K562 (cell line): ENCODE measurements at regions not wholly inside any gene's neighbourhood (a gene's known extent, or its start where the extent isn't known, plus 50 kb on each side); places are given as distances from the start of the nearest gene placed in this dataset.

Experiments
- ATAC-seq: fragments of 200-7000 bp; cut with Tn5 transposase; 3 replicates; pipeline ENCODE4 v1.9.1; 2020; ENCODE audit warnings: moderate library complexity
- BruUV-seq: library from RNA; stranded (reverse); fragments of 400-500 nt; replicated peaks from 2 replicates; lab custom pipeline; 2021; lab: Mats Ljungman, UMichigan
- CTCF ChIA-PET: fragments of 300-600 bp; formaldehyde crosslinking; extraction: SDS; loops from one replicate; lab custom pipeline; 2021; ENCODE audit warnings: low intra/inter-chr PET ratio; lab: Yijun Ruan, JAX
- POLR2A ChIA-PET: fragments of 300-600, 350-650 bp; sonication (Branson Sonifier 250); formaldehyde crosslinking; extraction: SDS; loops from one replicate; lab custom pipeline; 2021; ENCODE audit warnings: antibody characterized with exemption, inconsistent platforms; lab: Yijun Ruan, JAX
- DNase-seq, 4 experiments: peaks; one replicate each; pipeline versions ENCODE4 v3.0.0 to v3.0.0-alpha.2; 2011 to 2018; ENCODE audit warnings: low spot score in 3 of 4, mixed read lengths in 3 of 4; ENCODE audit errors: extremely low read depth in 1 of 4
- FAIRE-seq: peaks from 2 replicates; lab custom pipeline; 2011; peaks lifted over from hg19 to GRCh38; lab: Jason Lieb, UNC
- H2AFZ ChIP-seq: 2 replicates; pipeline ENCODE4 v1.6.0; 2011; ENCODE audit warnings: low read depth, low read length, control low read depth, inconsistent platforms
- H3K27ac ChIP-seq: fragments of 200-600 bp; 3 replicates; pipeline ENCODE4 v1.8.0; 2011; ENCODE audit warnings: low read depth, mild to moderate bottlenecking, control low read depth, inconsistent platforms, low read length, moderate library complexity, mixed read lengths; ENCODE audit errors: extremely low read depth
- H3K27me3 ChIP-seq, 2 experiments: fragments of 300-600 bp in 1 of 2; 2 replicates in 1 of 2; 3 replicates in 1 of 2; pipeline versions ENCODE4 v1.6.0 to v1.8.0; 2011; ENCODE audit warnings: inconsistent platforms in 2 of 2, low read length in 2 of 2, mild to moderate bottlenecking in 1 of 2, mixed read lengths in 1 of 2, moderate library complexity in 1 of 2; ENCODE audit not compliant: control insufficient read depth in 2 of 2, insufficient read depth in 2 of 2
- H3K36me3 ChIP-seq: fragments of 300-600 bp; 3 replicates; pipeline ENCODE4 v1.8.0; 2011; ENCODE audit warnings: mild to moderate bottlenecking, low read length, inconsistent platforms; ENCODE audit not compliant: control insufficient read depth, insufficient read depth
- H3K4me1 ChIP-seq, 2 experiments: fragments of 200-600 bp in 1 of 2; replicated peaks in 1 of 2; 2 replicates in 1 of 2; 3 replicates in 1 of 2; pipeline versions ENCODE4 v1.5.1 to v1.8.0; 2011; ENCODE audit warnings: inconsistent platforms in 2 of 2, low read length in 2 of 2, mild to moderate bottlenecking in 1 of 2, mixed read lengths in 1 of 2, moderate library complexity in 1 of 2; ENCODE audit not compliant: control insufficient read depth in 2 of 2, insufficient read depth in 2 of 2
- H3K4me2 ChIP-seq: 2 replicates; pipeline ENCODE4 v1.6.1; 2011; ENCODE audit warnings: low read length, control low read depth, inconsistent platforms, mixed read lengths; ENCODE audit not compliant: insufficient read depth
- H3K4me3 ChIP-seq: fragments of 200-600 bp; sonication (generic), shearing (Covaris generic); 2 replicates; pipeline ENCODE4 v1.5.1; 2016; ENCODE audit warnings: control low read depth, inconsistent platforms
- H3K79me2 ChIP-seq: fragments of 200-600 bp; 3 replicates; pipeline ENCODE4 v1.8.0; 2011; ENCODE audit warnings: low read length, inconsistent platforms; ENCODE audit not compliant: control insufficient read depth, insufficient read depth
- H3K9ac ChIP-seq, 2 experiments: 2 replicates each; pipeline versions ENCODE4 v1.6.0 to v1.6.1; 2011; ENCODE audit warnings: low read depth in 2 of 2, low read length in 2 of 2, control low read depth in 1 of 2, inconsistent platforms in 1 of 2, mild to moderate bottlenecking in 1 of 2, mixed read lengths in 1 of 2; ENCODE audit not compliant: insufficient read depth in 1 of 2
- H3K9me1 ChIP-seq: one replicate; pipeline ENCODE4 v1.6.0; 2011; ENCODE audit warnings: inconsistent platforms, mild to moderate bottlenecking, low read length, moderate library complexity; ENCODE audit not compliant: control insufficient read depth, insufficient read depth
- H3K9me3 ChIP-seq: replicated peaks from 2 replicates; pipeline ENCODE4 v1.5.1; 2011; ENCODE audit warnings: low read depth, low read length, inconsistent platforms; ENCODE audit not compliant: control insufficient read depth, insufficient read depth
- H4K20me1 ChIP-seq: replicated peaks from 2 replicates; pipeline ENCODE4 v1.6.1; 2011; ENCODE audit warnings: low read length, inconsistent platforms, mixed read lengths; ENCODE audit not compliant: control insufficient read depth, insufficient read depth
- ARNT ChIP-seq, 2 experiments: fragments of 450-650 bp; IDR thresholded peaks; 2 replicates each; pipeline ENCODE4 v1.6.1; 2016; ENCODE audit warnings: mild to moderate bottlenecking in 1 of 2
- E2F8 ChIP-seq: fragments of 450-650 bp; IDR thresholded peaks from 2 replicates; pipeline ENCODE4 v1.7.1; 2018; ENCODE audit warnings: mild to moderate bottlenecking, low read depth; ENCODE audit not compliant: partially characterized antibody
- HDAC6 ChIP-seq: IDR thresholded peaks from 2 replicates; pipeline ENCODE4 v1.6.1; 2012; ENCODE audit warnings: low read depth, mild to moderate bottlenecking, control low read depth, inconsistent platforms, low read length, moderate library complexity
- HOXB6 ChIP-seq: fragments of 250-450 bp; sonication (Bioruptor Pico); IDR thresholded peaks from 2 replicates; pipeline ENCODE4 v1.5.1; 2022; ENCODE audit warnings: mild to moderate bottlenecking, borderline replicate concordance
- NFRKB ChIP-seq: fragments of 450-650 bp; IDR thresholded peaks from 2 replicates; pipeline ENCODE4 v1.6.1; 2016; ENCODE audit warnings: low read depth
- NONO ChIP-seq, 2 experiments: fragments of 200-400 bp in 1 of 2; fragments of 450-650 bp in 1 of 2; formaldehyde crosslinking in 1 of 2; IDR thresholded peaks; 2 replicates each; pipeline ENCODE4 v1.6.1; 2017; ENCODE audit warnings: low read depth in 2 of 2, mild to moderate bottlenecking in 2 of 2, moderate library complexity in 2 of 2, low read length in 1 of 2
- POLR2H ChIP-seq: IDR thresholded peaks from 2 replicates; pipeline ENCODE4 v1.6.1; 2016; ENCODE audit warnings: missing genetic modification characterization, low read depth, mild to moderate bottlenecking, control low read depth, missing compliant biosample characterization, moderate library complexity
- SMARCC2 ChIP-seq: fragments of 450-650 bp; IDR thresholded peaks from 2 replicates; pipeline ENCODE4 v1.6.1; 2017; ENCODE audit warnings: antibody characterized with exemption, moderate library complexity, mild to moderate bottlenecking, low read depth
- TAL1 ChIP-seq: fragments of 450-650 bp; IDR thresholded peaks from 2 replicates; pipeline ENCODE4 v1.6.1; 2016; ENCODE audit warnings: mild to moderate bottlenecking
- TGIF2 ChIP-seq: sonication (generic); formaldehyde crosslinking; IDR thresholded peaks from 2 replicates; pipeline ENCODE4 v1.8.1; 2022; ENCODE audit warnings: mild to moderate bottlenecking, missing genetic modification reagents, moderate library complexity
- ZFPM2 ChIP-seq: fragments of 250-450 bp; sonication (Bioruptor Pico); IDR thresholded peaks from 2 replicates; pipeline ENCODE4 v1.5.1; 2022; ENCODE audit warnings: mild to moderate bottlenecking
- ZKSCAN3 ChIP-seq: fragments of 250-450 bp; sonication (Bioruptor Pico); IDR thresholded peaks from 2 replicates; pipeline ENCODE4 v1.4.0; 2020
- ZMIZ1 ChIP-seq, 2 experiments: fragments of 150-350 bp in 1 of 2; IDR thresholded peaks; 2 replicates each; pipeline ENCODE4 v1.6.1; 2012 to 2016; ENCODE audit warnings: low read depth in 2 of 2, low read length in 2 of 2, mild to moderate bottlenecking in 1 of 2, moderate library complexity in 1 of 2
- ZNF140 ChIP-seq: fragments of 250-450 bp; sonication (Bioruptor Pico); IDR thresholded peaks from 2 replicates; pipeline ENCODE4 v1.8.0; 2021; ENCODE audit warnings: moderate library complexity, mild to moderate bottlenecking, inconsistent platforms
- ZNF263 ChIP-seq: sonication (generic); formaldehyde crosslinking; IDR thresholded peaks from 2 replicates; pipeline ENCODE4 v1.8.0; 2022; ENCODE audit warnings: mild to moderate bottlenecking, missing genetic modification reagents, borderline replicate concordance
- ZNF3 ChIP-seq: fragments of 250-450 bp; sonication (Bioruptor Pico); IDR thresholded peaks from 2 replicates; pipeline ENCODE4 v1.5.0; 2021; ENCODE audit warnings: mild to moderate bottlenecking, moderate library complexity
- WGBS: fragments of 100-300 bp; shearing (Covaris generic); methylation state at CpG from one replicate; pipeline ENCODE4 v1.1.6; 2016; ENCODE audit warnings: low coverage, mixed read lengths; ENCODE audit not compliant: insufficient coverage; ENCODE audit errors: missing lambda C conversion rate; 5-methylcytosine and 5-hydroxymethylcytosine counted together
- in situ Hi-C: fragments of 300-500 bp; cut with MboI; formaldehyde crosslinking; loops from 4 replicates; pipeline ENCODE4 v1.15.0; 2018; ENCODE audit warnings: inconsistent platforms, mixed read lengths
- intact Hi-C: fragments of 100-400 bp; cut with micrococcal nuclease; formaldehyde crosslinking; loops from 2 replicates; pipeline ENCODE4 v1.14.2; 2022

- WGBS = 72% methylated on average over 5 of the region's 5 CpGs
- no peak overlapping the region for H3K4me2 ChIP-seq
- FAIRE-seq = no peak
- H3K4me3 ChIP-seq = no peak overlapping the region
- in situ Hi-C loops = no loop called here
- TF ChIP-seq ZMIZ1 (IDR thresholded peaks at IDR 0.05; ENCODE audit: low read depth in 2 of 2, low read length in 2 of 2) (no peak), HOXB6 (CRISPR knock-in tag) (no peak), TAL1 (no peak), ZNF140 (no peak), TGIF2 (CRISPR knock-in tag) (no peak), POLR2H (no peak), ZFPM2 (CRISPR knock-in tag) (no peak), ZNF3 (CRISPR knock-in tag) (no peak), HDAC6 (no peak), ARNT (IDR thresholded peaks at IDR 0.05) (no peak), SMARCC2 (no peak), ZKSCAN3 (CRISPR knock-in tag) (no peak), NFRKB (no peak), E2F8 (no peak), NONO (IDR thresholded peaks at IDR 0.05; ENCODE audit: low read depth in 2 of 2, low read length in 1 of 2) (no peak), ZNF263 (CRISPR knock-in tag) (no peak)
- TF ChIP-seq, all 486 proteins: peak for 0
- H3K9me3 ChIP-seq = 0 out of 2 replicates have a peak, but pooled peaks cover 6% of the 10 kb centered on the region
- ATAC-seq (no peak), DNase-seq (no peak)
- POLR2A ChIA-PET = no interaction called here
- no peaks in the 10 kb centered on the region for H3K36me3 ChIP-seq
- no peaks in the 10 kb centered on the region for H3K27me3 ChIP-seq
- H2AFZ ChIP-seq = peak overlapping the region; percentile 36; the same call in 1 of the 2 replicates
- CTCF ChIA-PET = no interaction called here
- peaks cover 0 to 19% of the 10 kb centered on the region in 2 experiments; a peak in 3 of 5 replicates for H3K4me1 ChIP-seq
- intact Hi-C loops = no loop called here
- no peaks in the 10 kb centered on the region for H3K79me2 ChIP-seq
- H3K9ac ChIP-seq = no peak overlapping the region
- no peaks in the 10 kb centered on the region for H3K9me1 ChIP-seq
- no peaks in the 10 kb centered on the region for H4K20me1 ChIP-seq
- no TSS peak for BruUV-seq
- H3K27ac ChIP-seq = no peak overlapping the region
Measured at GRCh38 chr2:144939590-144939989, 419.7 kb upstream of the ZEB2 start.
